Transverse colon (tissue), 4 donors: ENCODE measurements at regions not wholly inside any gene's neighbourhood (a gene's known extent, or its start where the extent isn't known, plus 50 kb on each side); places are given as distances from the start of the nearest gene placed in this dataset.

Source experiments
- DNase-seq: peaks from one replicate; pipeline ENCODE4 v3.0.0-alpha.2; 2019
- H3K27ac ChIP-seq, 4 donors: fragments of 200-600 bp; sonication (generic); 2 replicates each; pipeline ENCODE4 v1.5.1; 2016 to 2018; ENCODE audit warnings: inconsistent platforms in 4 of 4
- H3K27me3 ChIP-seq: fragments of 200-600 bp; sonication (generic); 2 replicates; pipeline ENCODE4 v1.5.1; 2017; ENCODE audit warnings: inconsistent platforms
- H3K36me3 ChIP-seq, 4 donors: fragments of 200-600 bp; sonication (generic); 2 replicates each; pipeline ENCODE4 v1.5.1; 2017 to 2019; ENCODE audit warnings: inconsistent platforms in 4 of 4
- H3K4me1 ChIP-seq, 4 donors: fragments of 200-600 bp; sonication (generic); 2 replicates each; pipeline ENCODE4 v1.5.1; 2017 to 2020; ENCODE audit warnings: inconsistent platforms in 4 of 4
- H3K4me3 ChIP-seq, 4 donors: fragments of 200-600 bp; sonication (generic); 1 replicate in 1 of 4; 2 replicates in 3 of 4; pipeline versions ENCODE4 v1.5.1 to v1.6.1; 2017 to 2019; ENCODE audit warnings: inconsistent platforms in 4 of 4
- H3K9me3 ChIP-seq, 2 donors: fragments of 200-600 bp; sonication (generic); 2 replicates each; pipeline ENCODE4 v1.5.1; 2017 to 2019; ENCODE audit warnings: inconsistent platforms in 2 of 2
- EP300 ChIP-seq: sonication (generic); formaldehyde crosslinking; IDR thresholded peaks from one replicate; pipeline ENCODE4 v1.6.1; 2017; ENCODE audit warnings: antibody characterized with exemption, low read depth
- POLR2A ChIP-seq: fragments of 450-650 bp; IDR thresholded peaks from one replicate; pipeline ENCODE4 v1.6.1; 2016; ENCODE audit warnings: antibody characterized with exemption, mild to moderate bottlenecking, moderate library complexity
- POLR2AphosphoS5 ChIP-seq, 3 donors: sonication (generic); formaldehyde crosslinking; IDR thresholded peaks; one replicate each; pipeline ENCODE4 v1.6.1; 2016; ENCODE audit warnings: antibody characterized with exemption in 3 of 3
- WGBS, 2 donors: methylation state at CpG; one replicate each; pipeline ENCODE4 v1.1.5; 2018; ENCODE audit warnings: low coverage in 1 of 2; 5-methylcytosine and 5-hydroxymethylcytosine counted together
- in situ Hi-C, 4 donors: fragments of 200-750 bp; cut with MboI; loops; one replicate each; pipeline versions ENCODE4 v1.15.0 to v1.15.1; 2017; ENCODE audit warnings: low sequenced_read_pairs in 3 of 4, low pct_ligation_motif_present in 1 of 4, low pct_unique_long_range_greater_than_20kb in 1 of 4
- intact Hi-C: fragments of 100-400 bp; cut with DNase I; formaldehyde crosslinking; loops from one replicate; pipeline ENCODE4 v1.15.1; 2023; ENCODE audit warnings: low total_unique reads
- TF ChIP-seq, protein P1 (sequence below), 5 experiments: fragments of 200-600 bp in 3 of 5; fragments of 450-650 bp in 2 of 5; sonication (generic) in 3 of 5; IDR thresholded peaks; 1 replicate in 2 of 5; 2 replicates in 3 of 5; pipeline ENCODE4 v1.5.1; 2016 to 2017; ENCODE audit warnings: antibody characterized with exemption in 5 of 5, inconsistent platforms in 3 of 5, mild to moderate bottlenecking in 2 of 5, moderate library complexity in 1 of 5

DNA sequence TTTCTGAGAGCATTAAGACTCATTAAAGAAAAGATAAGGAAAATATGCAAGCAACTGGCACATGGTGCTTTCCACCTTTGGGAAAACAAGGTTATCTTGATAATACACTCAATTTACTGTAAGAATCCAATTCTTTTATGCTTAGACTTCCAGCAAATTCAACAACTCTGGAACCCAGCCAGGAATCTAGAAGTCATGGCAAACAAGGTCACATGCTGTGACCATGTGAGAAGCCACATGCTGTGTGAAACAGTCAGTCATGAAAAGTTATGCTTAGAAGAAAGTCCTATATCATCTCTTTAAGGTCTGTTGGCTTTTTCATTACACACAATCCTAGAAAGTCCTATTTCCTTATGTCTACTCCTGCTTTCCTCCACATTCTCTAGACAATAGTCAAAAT is 581.8 kb upstream of the C9orf72 start:
- Histone ChIP-seq H3K27me3 (no peaks in the 10 kb centered on the region), H3K9me3 (no peaks in the 10 kb centered on the region), H3K36me3 (no peaks in the 10 kb centered on the region), H3K4me1 (no peaks in the 10 kb centered on the region), H3K4me3 (no peak overlapping the region), H3K27ac (no peak overlapping the region)
- in situ Hi-C loops (no loop called here), intact Hi-C loops (no loop called here)
- DNase-seq = no peak
- TF ChIP-seq, protein P1, sequence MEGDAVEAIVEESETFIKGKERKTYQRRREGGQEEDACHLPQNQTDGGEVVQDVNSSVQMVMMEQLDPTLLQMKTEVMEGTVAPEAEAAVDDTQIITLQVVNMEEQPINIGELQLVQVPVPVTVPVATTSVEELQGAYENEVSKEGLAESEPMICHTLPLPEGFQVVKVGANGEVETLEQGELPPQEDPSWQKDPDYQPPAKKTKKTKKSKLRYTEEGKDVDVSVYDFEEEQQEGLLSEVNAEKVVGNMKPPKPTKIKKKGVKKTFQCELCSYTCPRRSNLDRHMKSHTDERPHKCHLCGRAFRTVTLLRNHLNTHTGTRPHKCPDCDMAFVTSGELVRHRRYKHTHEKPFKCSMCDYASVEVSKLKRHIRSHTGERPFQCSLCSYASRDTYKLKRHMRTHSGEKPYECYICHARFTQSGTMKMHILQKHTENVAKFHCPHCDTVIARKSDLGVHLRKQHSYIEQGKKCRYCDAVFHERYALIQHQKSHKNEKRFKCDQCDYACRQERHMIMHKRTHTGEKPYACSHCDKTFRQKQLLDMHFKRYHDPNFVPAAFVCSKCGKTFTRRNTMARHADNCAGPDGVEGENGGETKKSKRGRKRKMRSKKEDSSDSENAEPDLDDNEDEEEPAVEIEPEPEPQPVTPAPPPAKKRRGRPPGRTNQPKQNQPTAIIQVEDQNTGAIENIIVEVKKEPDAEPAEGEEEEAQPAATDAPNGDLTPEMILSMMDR (IDR thresholded peaks at IDR 0.05) = no peak
- TF ChIP-seq POLR2A (no peak), POLR2AphosphoS5 (IDR thresholded peaks at IDR 0.05) (no peak), EP300 (no peak)

DNA sequence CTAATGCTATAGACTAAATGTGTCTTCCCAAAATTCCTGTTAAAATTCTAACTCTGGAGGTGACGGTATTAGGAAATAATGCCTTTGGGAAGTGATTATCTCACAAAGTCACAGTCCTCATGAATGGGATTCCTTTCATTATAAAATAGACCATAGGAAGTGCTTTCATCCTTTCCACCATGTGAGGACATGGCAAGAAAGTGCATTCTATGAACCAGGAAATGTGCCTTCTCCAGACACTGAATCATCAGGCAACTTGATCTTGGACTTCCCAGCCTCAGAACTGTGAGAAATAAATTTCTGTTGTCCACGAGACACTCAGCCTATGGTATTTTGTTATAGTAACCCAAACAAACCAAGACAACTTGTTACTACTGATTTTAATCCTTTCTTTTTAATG is 582.4 kb upstream of the C9orf72 start:
- H3K4me1 ChIP-seq = no peaks in the 10 kb centered on the region
- in situ Hi-C loops = no loop called here
- no peak for DNase-seq
- no peak overlapping the region for H3K4me3 ChIP-seq
- no peak for TF ChIP-seq POLR2AphosphoS5 (IDR thresholded peaks at IDR 0.05)
- TF ChIP-seq, protein P1 (IDR thresholded peaks at IDR 0.05) = no peak
- TF ChIP-seq POLR2A = no peak
- TF ChIP-seq EP300 = no peak
- no peaks in the 10 kb centered on the region for H3K9me3 ChIP-seq
- no peaks in the 10 kb centered on the region for H3K36me3 ChIP-seq
- H3K27me3 ChIP-seq = no peaks in the 10 kb centered on the region
- intact Hi-C loops = no loop called here
- no peak overlapping the region for H3K27ac ChIP-seq
- 55 to 64% methylated on average over 2 of the region's 2 CpGs for WGBS, 2 donors

DNA sequence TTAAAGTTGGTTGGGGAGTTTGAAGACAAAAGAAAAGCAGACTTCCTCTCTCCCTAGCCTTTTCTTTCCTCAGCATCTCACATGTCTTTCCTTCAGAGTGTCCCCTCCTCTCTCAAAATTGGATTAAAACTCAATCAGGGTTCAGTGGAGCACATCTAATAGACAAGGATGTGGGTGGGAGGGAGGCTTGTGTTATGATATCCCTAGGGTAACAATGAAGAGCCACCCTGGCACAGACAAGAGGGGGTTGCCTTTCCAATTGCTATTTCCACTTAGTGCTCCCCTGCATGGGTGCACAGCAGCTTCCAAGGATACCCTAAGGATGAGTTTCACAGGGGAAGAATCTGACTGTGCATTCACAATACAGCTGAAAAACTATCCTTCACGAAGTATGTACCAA is 585.2 kb upstream of the C9orf72 start:
- WGBS, 2 donors = 67 to 88% methylated on average over 1 of the region's 1 CpG
- no peak overlapping the region for H3K27ac ChIP-seq
- no peak overlapping the region for H3K4me3 ChIP-seq
- intact Hi-C loops (no loop called here), in situ Hi-C loops (no loop called here)
- no peaks in the 10 kb centered on the region for H3K9me3 ChIP-seq
- H3K4me1 ChIP-seq = no peaks in the 10 kb centered on the region
- no peaks in the 10 kb centered on the region for H3K36me3 ChIP-seq
- TF ChIP-seq EP300 (no peak), POLR2AphosphoS5 (IDR thresholded peaks at IDR 0.05) (no peak), POLR2A (no peak)
- TF ChIP-seq, protein P1 (IDR thresholded peaks at IDR 0.05) = no peak
- no peaks in the 10 kb centered on the region for H3K27me3 ChIP-seq
- no peak for DNase-seq

DNA sequence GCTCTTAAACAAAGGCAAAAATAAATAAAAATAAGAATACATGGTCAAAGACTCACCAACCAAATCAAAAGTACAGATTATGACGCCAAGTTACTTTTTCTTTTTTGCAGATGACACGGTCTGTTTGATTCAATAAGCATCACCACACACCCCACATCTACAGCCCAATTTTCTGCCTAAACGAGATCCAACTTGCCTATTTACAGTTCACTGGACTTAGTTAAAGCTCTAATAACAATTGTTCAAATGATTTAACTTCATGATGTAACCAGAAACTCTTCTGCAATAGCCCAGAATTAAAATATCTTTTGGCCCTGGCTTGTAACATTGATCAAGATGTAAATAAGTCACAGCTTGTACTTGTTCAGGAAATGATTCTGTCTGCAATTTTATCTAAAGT is 590.3 kb upstream of the C9orf72 start:
- in situ Hi-C loops = no loop called here
- H3K4me3 ChIP-seq = no peak overlapping the region
- no peak overlapping the region for H3K27ac ChIP-seq
- no peak for TF ChIP-seq POLR2AphosphoS5 (IDR thresholded peaks at IDR 0.05)
- no peak for TF ChIP-seq POLR2A
- TF ChIP-seq EP300 = no peak
- TF ChIP-seq, protein P1 (IDR thresholded peaks at IDR 0.05) = no peak
- no peaks in the 10 kb centered on the region for H3K9me3 ChIP-seq
- no peaks in the 10 kb centered on the region for H3K4me1 ChIP-seq
- no peaks in the 10 kb centered on the region for H3K27me3 ChIP-seq
- intact Hi-C loops = no loop called here
- WGBS, 2 donors = 64 to 66% methylated on average over 3 of the region's 3 CpGs
- DNase-seq = no peak
- no peaks in the 10 kb centered on the region for H3K36me3 ChIP-seq
